Neural progenitor cell (in vitro differentiated cells): ENCODE measurements at regions not wholly inside any gene's neighbourhood (a gene's known extent, or its start where the extent isn't known, plus 50 kb on each side); places are given as distances from the start of the nearest gene placed in this dataset.

Experiments
- DNase-seq: peaks from one replicate; pipeline ENCODE4 v3.0.0-alpha.2; 2016; ENCODE audit warnings: low spot score
- H2AFZ ChIP-seq: fragments of 200-600 bp; sonication (generic); replicated peaks from 2 replicates; pipeline ENCODE4 v1.6.1; 2016; ENCODE audit warnings: antibody characterized with exemption
- H3F3A ChIP-seq: fragments of 200-600 bp; sonication (generic); 2 replicates; pipeline ENCODE4 v1.6.1; 2016; ENCODE audit warnings: antibody characterized with exemption, low read depth
- H3K27ac ChIP-seq: fragments of 200-600 bp; sonication (generic); 2 replicates; pipeline ENCODE4 v1.5.1; 2016; ENCODE audit warnings: mild to moderate bottlenecking
- H3K27me3 ChIP-seq: fragments of 200-600 bp; sonication (generic); 2 replicates; pipeline ENCODE4 v1.6.1; 2016; ENCODE audit warnings: mild to moderate bottlenecking, moderate library complexity
- H3K36me3 ChIP-seq: fragments of 200-600 bp; sonication (generic); 2 replicates; pipeline ENCODE4 v1.5.1; 2016
- H3K4me1 ChIP-seq: fragments of 200-600 bp; sonication (generic); 2 replicates; pipeline ENCODE4 v1.6.1; 2016; ENCODE audit warnings: mixed run types
- H3K4me2 ChIP-seq: fragments of 200-600 bp; sonication (generic); 2 replicates; pipeline ENCODE4 v1.6.1; 2016
- H3K4me3 ChIP-seq: fragments of 200-600 bp; sonication (generic); 2 replicates; pipeline ENCODE4 v1.5.1; 2016
- H3K79me2 ChIP-seq: fragments of 200-600 bp; sonication (generic); 2 replicates; pipeline ENCODE4 v1.6.1; 2016; ENCODE audit warnings: low read depth
- H3K9ac ChIP-seq: fragments of 200-600 bp; sonication (generic); 2 replicates; pipeline ENCODE4 v1.6.1; 2016
- H3K9me3 ChIP-seq: fragments of 200-600 bp; sonication (generic); 2 replicates; pipeline ENCODE4 v1.5.1; 2016; ENCODE audit warnings: low read depth
- H4K20me1 ChIP-seq: fragments of 200-600 bp; sonication (generic); 2 replicates; pipeline ENCODE4 v1.6.1; 2016; ENCODE audit warnings: low read depth
- H3K27ac Mint-ChIP-seq: 3 replicates; pipeline ENCODE4 v1.8.0; 2021; ENCODE audit warnings: mixed read lengths
- H3K27me3 Mint-ChIP-seq: 2 replicates; pipeline ENCODE4 v1.8.0; 2022; ENCODE audit warnings: low read depth, mild to moderate bottlenecking, inconsistent platforms, moderate library complexity, mixed read lengths; ENCODE audit not compliant: insufficient read depth
- H3K36me3 Mint-ChIP-seq: 3 replicates; pipeline ENCODE4 v1.8.0; 2021; ENCODE audit warnings: mixed read lengths
- H3K4me1 Mint-ChIP-seq: 3 replicates; pipeline ENCODE4 v1.8.0; 2021; ENCODE audit warnings: mixed read lengths
- H3K4me3 Mint-ChIP-seq: 3 replicates; pipeline ENCODE4 v1.8.0; 2021; ENCODE audit warnings: mild to moderate bottlenecking, moderate library complexity, mixed read lengths
- H3K9me3 Mint-ChIP-seq: 3 replicates; pipeline ENCODE4 v1.8.0; 2020; ENCODE audit warnings: mixed read lengths
- EZH2 ChIP-seq: fragments of 200-600 bp; sonication (generic); IDR thresholded peaks from 2 replicates; pipeline ENCODE4 v1.6.1; 2017; ENCODE audit warnings: antibody characterized with exemption, mild to moderate bottlenecking, moderate library complexity
- EZH2phosphoT487 ChIP-seq: fragments of 200-600 bp; sonication (generic); IDR thresholded peaks from 2 replicates; pipeline ENCODE4 v1.6.1; 2017; ENCODE audit warnings: antibody characterized with exemption
- TF ChIP-seq, protein P1 (sequence below): fragments of 200-600 bp; sonication (generic); IDR thresholded peaks from 2 replicates; pipeline ENCODE4 v1.5.1; 2017; ENCODE audit warnings: antibody characterized with exemption, mild to moderate bottlenecking

DNA sequence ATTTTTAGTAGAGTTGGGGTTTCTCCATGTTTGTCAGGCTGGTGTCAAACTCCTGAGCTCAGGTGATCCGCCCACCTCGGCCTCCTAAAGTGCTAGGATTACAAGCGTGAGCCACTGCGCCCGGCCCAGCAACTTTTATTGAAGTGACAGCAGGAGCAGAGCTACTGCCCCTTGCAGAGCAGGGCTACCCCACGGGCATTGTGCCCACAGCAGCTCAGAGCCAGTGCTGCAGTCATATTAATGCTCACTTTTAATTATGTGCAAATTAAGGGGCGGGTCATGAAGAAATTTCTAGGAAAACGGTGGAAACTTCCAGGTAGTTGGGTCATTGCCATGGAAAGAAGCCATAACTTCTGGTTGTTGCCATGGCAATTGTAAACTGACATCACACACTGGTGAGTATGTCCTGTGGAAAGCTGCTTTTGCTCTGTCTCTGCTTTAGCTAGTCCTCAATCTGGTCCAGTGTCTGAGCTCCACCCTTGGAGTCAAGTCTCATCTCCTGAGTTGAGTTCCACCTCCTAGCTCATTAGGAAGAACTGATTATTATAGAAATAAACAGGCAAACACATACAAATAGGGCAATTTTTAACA lies 127.3 kb upstream of the ADGRL4 start:
- H3K36me3 ChIP-seq: no peaks in the 10 kb centered on the region
- H3K4me1 ChIP-seq: no peaks in the 10 kb centered on the region
- no peak for DNase-seq
- H3K79me2 ChIP-seq: no peaks in the 10 kb centered on the region
- no peak overlapping the region for H2AFZ ChIP-seq
- Mint-ChIP-seq H3K4me3 (no peak overlapping the region), H3K27me3 (no peaks in the 10 kb centered on the region), H3K27ac (no peak overlapping the region), H3K4me1 (peaks cover 2% of the 10 kb centered on the region), H3K36me3 (peaks cover 2% of the 10 kb centered on the region), H3K9me3 (peaks cover 18% of the 10 kb centered on the region)
- H3K9ac ChIP-seq: no peak overlapping the region
- TF ChIP-seq, protein P1, sequence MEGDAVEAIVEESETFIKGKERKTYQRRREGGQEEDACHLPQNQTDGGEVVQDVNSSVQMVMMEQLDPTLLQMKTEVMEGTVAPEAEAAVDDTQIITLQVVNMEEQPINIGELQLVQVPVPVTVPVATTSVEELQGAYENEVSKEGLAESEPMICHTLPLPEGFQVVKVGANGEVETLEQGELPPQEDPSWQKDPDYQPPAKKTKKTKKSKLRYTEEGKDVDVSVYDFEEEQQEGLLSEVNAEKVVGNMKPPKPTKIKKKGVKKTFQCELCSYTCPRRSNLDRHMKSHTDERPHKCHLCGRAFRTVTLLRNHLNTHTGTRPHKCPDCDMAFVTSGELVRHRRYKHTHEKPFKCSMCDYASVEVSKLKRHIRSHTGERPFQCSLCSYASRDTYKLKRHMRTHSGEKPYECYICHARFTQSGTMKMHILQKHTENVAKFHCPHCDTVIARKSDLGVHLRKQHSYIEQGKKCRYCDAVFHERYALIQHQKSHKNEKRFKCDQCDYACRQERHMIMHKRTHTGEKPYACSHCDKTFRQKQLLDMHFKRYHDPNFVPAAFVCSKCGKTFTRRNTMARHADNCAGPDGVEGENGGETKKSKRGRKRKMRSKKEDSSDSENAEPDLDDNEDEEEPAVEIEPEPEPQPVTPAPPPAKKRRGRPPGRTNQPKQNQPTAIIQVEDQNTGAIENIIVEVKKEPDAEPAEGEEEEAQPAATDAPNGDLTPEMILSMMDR: no peak
- no peak for TF ChIP-seq EZH2
- TF ChIP-seq EZH2phosphoT487: no peak
- H4K20me1 ChIP-seq: no peaks in the 10 kb centered on the region
- no peak overlapping the region for H3K4me2 ChIP-seq
- no peaks in the 10 kb centered on the region for H3F3A ChIP-seq
- H3K27ac ChIP-seq: no peak overlapping the region
- H3K27me3 ChIP-seq: no peaks in the 10 kb centered on the region
- no peak overlapping the region for H3K4me3 ChIP-seq
- no peaks in the 10 kb centered on the region for H3K9me3 ChIP-seq

DNA sequence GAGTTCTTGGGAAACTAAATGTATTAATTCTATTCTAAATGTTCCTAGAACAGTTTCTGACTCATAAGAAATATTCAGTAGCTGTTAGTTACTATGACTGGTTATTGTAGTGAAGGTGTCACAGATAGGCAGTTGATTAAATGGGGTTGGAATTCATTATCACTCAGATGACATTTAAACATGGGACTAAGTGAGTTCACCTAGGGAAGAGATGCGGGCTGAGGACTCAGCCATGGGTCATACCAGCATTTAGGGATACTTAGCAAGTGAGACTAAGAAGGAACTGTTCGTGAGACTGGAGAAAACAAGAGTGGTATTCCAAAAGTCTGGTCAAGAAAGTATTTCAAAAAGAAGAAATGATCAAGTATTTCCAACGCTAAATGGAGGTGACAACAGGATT lies 125.1 kb upstream of the ADGRL4 start:
- Histone ChIP-seq H3K4me3 (no peak overlapping the region), H3K4me2 (no peak overlapping the region), H3K9me3 (no peaks in the 10 kb centered on the region), H3K27ac (no peak overlapping the region), H2AFZ (no peak overlapping the region), H3K36me3 (no peaks in the 10 kb centered on the region), H3K27me3 (no peaks in the 10 kb centered on the region), H3K79me2 (no peaks in the 10 kb centered on the region), H4K20me1 (no peaks in the 10 kb centered on the region), H3K4me1 (no peaks in the 10 kb centered on the region), H3F3A (no peaks in the 10 kb centered on the region), H3K9ac (no peak overlapping the region)
- Mint-ChIP-seq H3K36me3 (no peaks in the 10 kb centered on the region), H3K9me3 (peaks cover 6% of the 10 kb centered on the region), H3K27me3 (no peaks in the 10 kb centered on the region), H3K4me3 (no peak overlapping the region), H3K4me1 (no peaks in the 10 kb centered on the region), H3K27ac (no peak overlapping the region)
- no peak for DNase-seq
- TF ChIP-seq, protein P1: no peak
- TF ChIP-seq EZH2phosphoT487 (no peak), EZH2 (no peak)

DNA sequence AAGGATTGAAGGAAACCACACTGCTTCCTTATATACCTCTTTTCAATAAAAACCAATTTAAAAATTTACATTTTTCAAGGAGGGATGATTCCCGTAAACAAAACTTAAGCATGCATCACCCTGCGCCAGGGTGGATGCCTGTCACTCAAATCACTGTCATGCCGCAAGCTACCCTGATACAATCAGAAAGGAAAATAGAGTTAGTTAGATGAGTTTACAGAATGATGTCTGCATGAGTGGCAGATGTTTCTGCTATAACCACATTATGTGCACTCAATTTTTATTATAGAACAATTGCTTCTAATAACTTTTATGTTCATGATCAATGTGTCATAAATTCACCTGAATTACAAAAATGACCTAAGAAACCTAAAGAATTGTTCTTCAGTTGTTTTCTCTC lies 123.4 kb upstream of the ADGRL4 start:
- no peak overlapping the region for H2AFZ ChIP-seq
- no peak overlapping the region for H3K4me3 Mint-ChIP-seq

More for the DNA sequence above, 123.4 kb upstream of the ADGRL4 start:
- Histone ChIP-seq H3K27me3 (no peaks in the 10 kb centered on the region), H4K20me1 (no peaks in the 10 kb centered on the region), H3K79me2 (no peaks in the 10 kb centered on the region), H3F3A (no peaks in the 10 kb centered on the region), H3K4me2 (no peak overlapping the region), H3K4me1 (no peaks in the 10 kb centered on the region), H3K27ac (no peak overlapping the region), H3K9me3 (no peaks in the 10 kb centered on the region), H3K36me3 (no peaks in the 10 kb centered on the region), H3K4me3 (no peak overlapping the region), H3K9ac (no peak overlapping the region)
- TF ChIP-seq, protein P1: no peak
- no peak for TF ChIP-seq EZH2phosphoT487
- TF ChIP-seq EZH2: no peak
- Mint-ChIP-seq H3K9me3 (peaks cover 2% of the 10 kb centered on the region), H3K4me1 (no peaks in the 10 kb centered on the region), H3K36me3 (no peaks in the 10 kb centered on the region), H3K27ac (no peak overlapping the region), H3K27me3 (no peaks in the 10 kb centered on the region)
- no peak for DNase-seq
